ENCODE measurements at regions not wholly inside any gene's neighbourhood (a gene's known extent, or its start where the extent isn't known, plus 50 kb on each side); places are given as distances from the start of the nearest gene placed in this dataset.
"Not testable (repeated sequence)": the region's sequence is repeated elsewhere in the genome, so short reads cannot be mapped to it uniquely, and the experiment has no call there.

DNA sequence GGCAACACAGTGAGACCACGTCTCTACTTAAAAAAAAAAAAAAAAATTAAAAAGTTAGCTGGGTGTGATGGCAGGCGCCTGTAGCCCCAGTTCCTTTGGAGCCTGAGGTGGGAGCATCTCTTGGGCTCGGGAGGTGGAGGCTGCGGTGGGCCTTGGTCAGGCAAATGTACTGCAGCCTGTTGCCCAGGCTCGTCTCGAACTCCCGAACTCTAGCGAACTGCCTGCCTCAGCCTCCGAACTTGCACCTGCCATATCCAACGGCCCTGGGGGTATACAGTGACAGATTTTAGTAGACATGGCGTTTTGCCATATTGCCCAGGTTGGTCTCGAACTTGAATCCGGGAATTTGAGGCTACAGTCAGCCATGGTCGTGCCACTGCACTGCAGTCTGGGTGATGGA is 195.4 kb downstream of the ALG10 start:
- ATAC-seq (no peak), DNase-seq (ENCODE audit: missing footprints) (no peak)
- intact Hi-C loops (cut with DNase I): loop anchor here (2.0 to 5.0 kb wide), 2 partner anchors 95 to 180 kb away; no protein-coding TSS in a partner anchor

DNA sequence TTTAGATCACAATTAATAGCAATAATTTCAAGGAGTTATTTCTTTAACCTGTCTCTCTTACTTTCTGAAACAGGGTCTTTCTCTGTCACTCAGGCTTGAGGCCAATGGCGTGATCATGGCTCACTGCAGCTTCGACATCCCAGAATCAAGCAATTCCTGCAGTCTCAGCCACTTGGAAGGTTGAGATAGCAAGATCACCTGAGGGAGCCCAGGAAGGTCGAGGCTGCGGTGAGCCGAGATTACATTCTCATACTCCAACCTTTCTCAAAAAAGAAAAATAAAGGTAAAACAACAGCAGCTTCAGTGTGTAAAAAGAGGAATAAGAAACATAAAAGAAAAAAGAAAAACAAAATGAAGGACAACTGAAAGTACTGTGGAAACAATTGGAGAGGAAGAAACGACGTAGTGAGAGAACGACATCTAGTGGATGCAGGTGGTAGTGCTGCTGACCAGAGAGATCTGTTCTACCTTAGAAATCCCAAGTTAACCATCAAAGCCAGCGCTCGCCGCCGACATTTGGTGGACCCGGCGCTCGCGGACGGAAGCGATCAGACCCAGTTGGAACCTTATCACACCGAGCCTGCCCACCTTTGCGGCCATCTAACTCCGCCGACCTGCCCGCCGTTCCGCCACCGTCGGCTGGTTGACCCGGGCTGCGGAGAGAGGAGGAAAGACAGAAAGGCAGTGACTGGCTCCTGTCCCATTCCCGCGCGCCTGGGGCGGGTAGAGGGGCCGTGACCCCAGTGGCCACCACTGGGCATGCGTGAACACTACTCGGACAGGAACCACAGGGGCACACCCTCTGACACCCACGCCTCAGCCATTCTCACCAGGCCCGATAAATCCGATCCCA is 196.1 kb downstream of the ALG10 start:
- peak; percentile 78 for ATAC-seq
- DNase-seq (ENCODE audit: missing footprints): no peak
- intact Hi-C loops (cut with DNase I): loop anchor here (2.0 to 5.0 kb wide), 2 partner anchors 96 to 181 kb away; no protein-coding TSS in a partner anchor

DNA sequence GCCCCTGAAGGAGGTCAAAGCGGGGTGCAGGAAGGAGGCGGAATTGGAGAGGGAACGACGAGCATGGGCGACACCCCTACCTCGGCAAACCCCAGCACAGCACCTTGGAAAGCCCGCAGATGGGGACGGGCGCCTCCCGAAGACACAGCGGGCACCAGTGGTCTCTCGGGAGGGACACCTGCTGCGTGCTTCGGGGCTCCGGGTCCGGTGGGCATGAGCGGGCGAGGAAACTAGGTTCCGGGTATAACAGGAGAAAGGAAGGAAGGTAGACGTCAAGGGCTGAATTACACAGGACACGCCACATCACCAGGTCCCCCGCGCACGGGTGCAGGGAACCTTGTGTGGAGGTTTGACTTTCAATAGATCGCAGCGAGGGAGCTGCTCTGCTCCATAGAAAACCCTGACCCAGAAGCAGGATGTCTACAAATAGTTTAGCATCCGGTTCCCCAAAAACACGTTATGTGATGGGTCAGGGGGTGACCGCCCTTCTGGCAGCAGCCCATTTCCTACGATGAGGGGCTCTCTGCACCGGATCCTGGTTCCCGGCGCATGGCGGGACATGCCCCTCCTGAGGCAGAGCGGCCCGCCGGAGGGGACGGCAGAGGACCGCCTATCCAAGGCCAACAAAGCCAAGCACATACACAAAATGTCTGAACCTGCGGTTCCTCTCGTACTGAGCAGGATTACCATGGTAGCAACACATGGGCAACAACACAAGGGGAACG is 196.9 kb downstream of the ALG10 start:
- no peak for DNase-seq (ENCODE audit: missing footprints)
- ATAC-seq: peak; percentile 20
- intact Hi-C loops (cut with DNase I): loop anchor here (2.0 to 5.0 kb wide), 2 partner anchors 96 to 182 kb away; no protein-coding TSS in a partner anchor

DNA sequence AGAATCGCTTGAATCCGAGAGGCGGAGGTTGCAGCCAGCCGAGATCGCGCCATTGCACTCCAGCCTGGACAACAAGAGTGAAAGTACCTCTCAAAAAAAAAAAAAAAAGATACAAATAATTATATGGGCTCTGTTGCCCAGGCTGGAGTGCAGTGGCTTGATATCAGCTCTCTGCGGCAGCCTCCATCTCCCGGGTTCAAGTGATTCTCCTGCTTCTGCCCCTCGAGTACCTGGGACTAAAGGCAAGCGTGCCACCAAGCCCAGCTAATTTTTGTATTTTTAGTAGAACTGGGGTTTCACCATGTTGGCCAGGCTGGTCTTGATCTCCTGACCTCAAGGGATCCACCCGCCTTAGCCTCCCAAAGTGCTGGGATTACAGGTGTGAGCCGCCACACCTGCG is 197.8 kb downstream of the ALG10 start:
- intact Hi-C loops (cut with DNase I); ATAC-seq; DNase-seq (ENCODE audit: missing footprints): not testable (repeated sequence)

DNA sequence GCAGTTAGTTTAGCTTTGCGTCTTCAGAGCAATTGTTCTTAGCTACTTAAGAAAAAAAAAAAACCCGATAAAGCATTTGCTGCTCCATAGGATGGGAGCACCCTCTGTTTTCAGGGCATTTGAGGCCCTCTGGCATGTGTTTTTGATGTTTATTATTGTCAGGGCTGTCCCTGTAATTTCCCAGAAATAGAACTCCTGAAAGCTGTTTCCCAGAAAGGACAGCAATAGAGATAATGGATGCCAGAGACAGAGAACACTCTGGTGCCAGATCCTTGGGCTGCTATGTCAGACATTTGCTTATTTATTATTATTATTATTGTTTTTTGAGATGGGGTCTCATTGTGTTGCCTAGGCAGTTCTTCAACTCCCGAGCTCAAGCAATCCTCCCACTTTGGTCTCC is 201.3 kb downstream of the ALG10 start:
- DNase-seq (ENCODE audit: missing footprints) (no peak), ATAC-seq (no peak)
- intact Hi-C loops (cut with DNase I): no loop called here

DNA sequence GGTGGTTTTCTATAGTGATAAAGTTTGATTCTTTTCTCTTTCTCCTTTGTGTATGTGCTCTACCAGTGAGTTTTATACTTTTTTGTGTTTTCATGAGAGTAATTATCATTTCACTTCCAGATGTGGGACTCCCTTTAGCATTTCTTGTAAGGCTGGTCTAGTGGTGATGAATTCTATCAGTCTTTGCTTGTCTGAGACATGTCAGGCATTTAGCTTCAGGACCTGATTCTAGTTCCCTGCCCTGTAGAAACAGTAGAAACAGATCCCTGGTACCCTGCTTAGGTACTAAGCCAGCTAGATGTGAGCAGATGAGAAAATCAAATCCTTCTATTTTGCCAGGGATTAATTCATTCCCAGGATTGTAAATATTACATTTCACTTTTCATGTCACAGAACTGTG is 203.7 kb downstream of the ALG10 start:
- DNase-seq (ENCODE audit: missing footprints); intact Hi-C loops (cut with DNase I); ATAC-seq: not testable (repeated sequence)

DNA sequence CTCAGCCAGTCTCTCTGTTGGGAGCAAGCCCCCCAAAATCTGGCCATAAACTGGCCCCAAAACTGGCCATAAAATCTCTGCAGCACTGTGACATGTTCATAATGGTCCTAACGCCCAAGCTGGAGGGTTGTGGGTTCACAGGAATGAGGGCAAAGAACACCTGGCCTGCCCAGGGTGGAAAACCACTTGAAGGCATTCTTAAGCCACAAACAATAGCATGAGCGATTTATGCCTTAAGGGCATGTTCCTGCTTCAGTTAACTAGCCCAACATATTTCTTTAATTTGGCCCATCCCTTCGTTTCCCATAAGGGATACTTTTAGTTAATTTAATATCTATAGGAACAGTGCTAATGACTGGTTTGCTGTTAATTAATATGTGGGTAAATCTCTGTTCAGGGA is 205.8 kb downstream of the ALG10 start:
- DNase-seq (ENCODE audit: missing footprints); ATAC-seq; intact Hi-C loops (cut with DNase I): not testable (repeated sequence)

DNA sequence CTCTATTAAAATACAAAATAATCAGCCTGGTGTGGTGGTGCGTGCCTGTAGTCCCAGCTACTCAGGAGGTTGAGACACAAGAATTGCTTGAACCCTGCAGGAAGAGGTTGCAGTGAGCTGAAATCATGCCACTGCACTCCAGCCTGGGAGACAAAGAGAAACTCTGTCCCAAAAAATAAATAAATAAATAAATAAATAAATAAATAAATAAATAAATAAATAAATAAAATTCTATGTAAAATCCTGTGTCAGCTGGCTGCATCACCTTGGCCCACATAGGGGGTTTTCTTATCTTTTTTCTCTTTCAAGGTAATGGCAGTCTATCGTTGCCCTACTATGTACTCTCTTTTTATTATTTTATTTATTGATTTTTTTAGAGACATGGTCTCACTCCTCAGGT is 206.7 kb downstream of the ALG10 start:
- DNase-seq (ENCODE audit: missing footprints); intact Hi-C loops (cut with DNase I); ATAC-seq: not testable (repeated sequence)

DNA sequence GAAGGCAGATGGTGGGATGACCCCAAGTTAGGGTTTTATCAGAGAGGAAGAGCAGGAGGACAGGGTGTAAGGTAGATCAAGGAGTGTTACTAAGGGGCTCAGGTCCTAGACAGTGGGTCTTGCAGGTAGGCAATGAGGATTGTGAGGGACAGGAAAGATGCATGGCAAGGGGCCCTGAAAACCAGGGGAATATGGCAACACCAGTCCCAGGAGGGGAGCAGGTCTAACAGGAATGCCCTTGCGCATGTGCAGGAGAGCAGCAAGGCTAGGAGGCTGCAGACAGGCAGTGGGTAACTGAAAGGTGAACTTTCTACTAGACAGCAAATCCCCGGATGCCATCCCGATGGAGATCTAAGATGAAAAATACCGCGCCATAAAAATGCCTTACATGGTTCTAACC is 211.3 kb downstream of the ALG10 start:
- ATAC-seq: no peak
- intact Hi-C loops (cut with DNase I): no loop called here

DNA sequence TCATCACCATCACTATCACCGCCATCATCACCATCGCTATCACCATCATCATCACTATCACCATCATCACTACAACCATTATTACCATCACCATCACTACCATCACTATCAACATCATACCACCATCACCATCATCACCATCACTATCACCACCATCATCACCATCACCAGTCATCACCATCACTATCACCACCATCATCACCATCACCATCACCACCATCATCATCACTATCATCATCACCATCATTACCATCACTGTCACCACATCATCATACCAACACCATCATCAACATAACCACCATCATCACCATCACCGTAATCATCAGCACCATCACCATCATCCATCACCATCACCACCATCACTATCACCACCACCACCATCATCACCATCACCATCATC is 213.8 kb downstream of the ALG10 start:
- DNase-seq (ENCODE audit: missing footprints) (no peak), ATAC-seq (no peak)
- intact Hi-C loops (cut with DNase I): no loop called here

More for the DNA sequence above, 211.3 kb downstream of the ALG10 start:
- no peak for DNase-seq (ENCODE audit: missing footprints)

DNA sequence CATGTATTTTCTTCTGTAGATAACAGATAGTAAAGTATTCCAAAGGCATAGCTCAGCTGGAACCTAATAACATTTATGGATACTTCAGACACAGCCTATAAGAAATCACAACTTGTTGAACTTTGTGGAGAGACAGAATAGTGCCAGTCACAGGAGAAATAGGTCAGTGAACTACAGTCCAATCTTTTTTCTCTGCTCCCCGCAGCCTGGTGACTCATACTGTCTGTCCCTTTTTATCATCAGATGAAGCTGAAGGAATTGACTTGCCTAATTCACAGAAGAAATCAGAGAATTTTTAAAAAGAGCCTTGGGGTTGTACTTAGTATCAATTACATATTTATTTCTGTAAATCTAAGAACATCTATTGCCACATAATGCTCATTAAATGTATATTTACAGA is 222.3 kb downstream of the ALG10 start:
- intact Hi-C loops (cut with DNase I): no loop called here
- ATAC-seq (no peak), DNase-seq (ENCODE audit: missing footprints) (no peak)

DNA sequence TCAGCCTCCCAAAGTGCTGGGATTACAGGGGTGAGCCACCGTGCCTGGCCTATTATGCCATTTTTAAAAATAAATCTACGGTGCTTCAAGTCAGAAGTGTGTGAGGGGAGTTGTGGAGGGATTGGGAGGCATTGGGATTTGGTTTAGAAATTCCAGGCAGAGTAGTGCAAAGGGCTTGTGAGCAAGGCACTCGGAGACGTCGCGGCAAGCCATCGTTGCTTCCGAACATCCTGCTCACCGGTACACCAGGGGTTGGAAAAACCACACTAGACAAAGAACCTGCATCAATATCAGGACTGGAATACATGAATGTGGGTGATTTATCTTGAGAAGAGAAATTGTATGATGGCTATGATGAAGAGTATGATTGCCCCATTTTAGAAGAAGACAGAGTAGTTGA is 227.0 kb downstream of the ALG10 start:
- intact Hi-C loops (cut with DNase I): no loop called here
- ATAC-seq: no peak
- no peak for DNase-seq (ENCODE audit: missing footprints)

DNA sequence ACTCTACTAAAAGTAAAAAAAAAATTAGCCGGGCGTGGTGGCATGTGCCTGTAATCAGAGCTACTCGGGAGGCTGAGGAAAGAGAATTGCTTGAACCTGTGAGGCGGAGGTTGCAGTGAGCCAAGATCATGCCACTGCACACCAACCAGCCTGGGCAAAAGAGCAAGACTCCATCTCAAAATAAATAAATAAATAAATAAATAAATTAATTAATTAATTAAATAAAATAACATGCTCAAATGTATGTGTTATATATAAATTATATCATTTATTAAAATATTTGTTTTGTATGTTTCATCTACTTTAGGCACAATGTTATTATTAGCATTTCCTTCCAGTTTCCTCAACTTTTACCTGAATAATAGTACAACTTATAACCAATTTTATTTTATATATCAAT is 229.6 kb downstream of the ALG10 start:
- DNase-seq (ENCODE audit: missing footprints); intact Hi-C loops (cut with DNase I); ATAC-seq: not testable (repeated sequence)

DNA sequence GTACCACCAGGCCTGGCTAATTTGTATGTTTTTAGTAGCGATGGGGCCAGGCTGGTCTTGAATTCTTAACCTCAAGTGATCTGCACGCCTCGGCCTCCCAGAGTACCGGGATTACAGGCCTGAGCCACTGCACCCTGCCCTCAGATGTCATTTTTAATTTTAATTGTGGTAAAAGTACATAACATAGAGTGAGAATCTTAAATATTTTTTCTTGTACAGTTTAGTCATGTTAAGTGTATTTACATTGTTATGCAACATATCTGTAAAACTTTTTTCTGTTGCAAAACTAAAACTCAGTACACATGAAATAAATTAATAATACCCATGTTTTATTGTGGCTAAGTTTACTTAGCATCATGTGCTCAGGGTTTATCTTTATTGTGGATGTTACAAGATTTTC is 231.4 kb downstream of the ALG10 start:
- DNase-seq (ENCODE audit: missing footprints) (no peak), ATAC-seq (no peak)
- intact Hi-C loops (cut with DNase I): no loop called here

DNA sequence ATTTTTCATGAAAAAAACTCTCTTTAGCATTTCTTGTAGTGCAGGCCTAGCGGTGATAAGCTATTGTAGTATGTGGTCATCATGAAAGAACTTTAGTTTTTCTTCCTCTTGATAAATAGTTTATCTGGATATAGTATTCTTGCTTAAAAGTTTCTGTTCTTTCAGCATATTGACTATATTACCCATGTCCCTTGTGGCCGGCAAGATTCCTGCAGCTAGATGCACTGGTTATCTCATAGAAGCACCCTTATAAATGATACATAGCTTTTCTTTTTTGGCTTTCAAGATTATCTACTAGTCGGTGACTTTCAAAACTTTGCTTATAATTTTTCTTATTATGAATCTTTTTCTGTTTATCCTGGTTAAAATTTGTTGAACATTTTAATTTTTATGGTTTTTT is 234.8 kb downstream of the ALG10 start:
- ATAC-seq: no peak
- intact Hi-C loops (cut with DNase I): no loop called here
- no peak for DNase-seq (ENCODE audit: missing footprints)

DNA sequence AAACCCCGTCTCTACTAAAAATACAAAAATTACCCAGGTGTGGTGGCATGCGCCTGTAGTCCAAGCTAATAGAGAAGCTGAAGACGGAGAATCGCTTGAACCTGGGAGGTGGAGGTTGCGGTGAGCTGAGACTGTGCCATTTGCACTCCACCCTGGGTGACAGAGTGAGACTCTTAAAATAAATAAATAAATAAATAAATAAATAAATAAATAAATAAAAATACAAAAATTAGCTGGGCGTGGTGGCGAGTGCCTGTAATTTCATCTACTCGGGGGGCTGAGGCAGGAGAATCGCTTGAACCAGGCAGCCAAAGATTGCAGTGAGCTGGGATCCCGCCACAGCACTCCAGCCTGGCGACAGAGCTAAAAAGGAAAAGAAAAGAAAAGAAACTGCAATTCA is 239.8 kb downstream of the ALG10 start:
- ATAC-seq; intact Hi-C loops (cut with DNase I); DNase-seq (ENCODE audit: missing footprints): not testable (repeated sequence)

DNA sequence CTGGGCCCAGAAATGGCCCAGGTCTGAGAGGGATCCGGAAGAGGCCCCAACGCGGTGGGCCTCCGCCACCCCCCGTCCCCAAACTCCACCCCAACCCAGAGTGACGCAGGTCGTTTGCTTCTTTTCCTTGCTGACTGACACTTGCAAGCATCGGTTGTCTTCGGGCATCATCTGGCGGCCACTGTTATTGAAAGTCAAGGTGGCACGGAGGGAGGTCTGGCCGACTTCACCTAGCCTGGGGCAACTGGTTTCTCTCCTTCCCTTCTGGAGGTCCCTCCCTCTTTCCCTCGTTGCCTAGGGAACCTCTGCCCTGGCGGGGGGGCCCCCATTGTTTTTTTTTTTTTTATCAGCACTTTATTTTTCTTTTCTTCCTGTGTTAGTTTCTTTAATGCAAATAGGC is 241.8 kb downstream of the ALG10 start:
- DNase-seq (ENCODE audit: missing footprints) (no peak), ATAC-seq (no peak)
- intact Hi-C loops (cut with DNase I): no loop called here

DNA sequence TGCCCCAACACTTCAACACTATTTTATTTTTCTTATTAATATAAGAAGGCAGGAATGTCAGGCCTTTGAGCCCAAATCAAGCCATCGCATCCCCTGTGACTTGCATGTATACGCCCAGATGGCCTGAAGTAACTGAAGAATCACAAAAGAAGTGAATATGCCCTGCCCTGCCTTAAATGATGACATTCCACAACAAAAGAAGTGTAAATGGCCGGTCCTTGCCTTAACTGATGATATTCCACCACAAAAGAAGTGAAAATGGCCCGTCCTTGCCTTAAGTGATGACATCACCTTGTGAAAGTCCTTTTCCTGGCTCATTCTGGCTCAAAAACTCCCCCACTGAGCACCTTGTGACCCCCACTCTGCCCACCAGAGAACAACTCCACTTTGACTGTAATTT is 251.4 kb downstream of the ALG10 start:
- intact Hi-C loops (cut with DNase I); ATAC-seq; DNase-seq (ENCODE audit: missing footprints): not testable (repeated sequence)

DNA sequence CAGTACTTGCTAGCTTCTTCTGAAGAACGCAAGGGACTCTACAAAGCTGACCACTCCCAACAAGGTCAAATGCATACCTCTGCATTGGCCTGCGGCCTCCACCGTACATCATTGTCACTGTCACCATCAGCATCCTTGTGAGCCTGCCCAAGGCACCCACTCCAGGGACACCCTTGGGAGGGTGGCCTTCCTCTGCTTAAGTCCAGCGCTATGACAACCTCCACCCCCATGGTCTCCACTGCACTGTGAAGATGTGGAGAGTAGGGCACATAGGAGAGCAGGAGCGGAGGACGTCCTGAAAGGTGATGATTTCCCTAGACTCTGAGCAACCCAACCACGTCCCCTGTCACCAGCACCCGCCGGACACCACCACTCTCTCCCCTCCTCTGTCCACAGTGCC is 252.8 kb downstream of the ALG10 start:
- no peak for ATAC-seq
- intact Hi-C loops (cut with DNase I): no loop called here
- DNase-seq (ENCODE audit: missing footprints): no peak

DNA sequence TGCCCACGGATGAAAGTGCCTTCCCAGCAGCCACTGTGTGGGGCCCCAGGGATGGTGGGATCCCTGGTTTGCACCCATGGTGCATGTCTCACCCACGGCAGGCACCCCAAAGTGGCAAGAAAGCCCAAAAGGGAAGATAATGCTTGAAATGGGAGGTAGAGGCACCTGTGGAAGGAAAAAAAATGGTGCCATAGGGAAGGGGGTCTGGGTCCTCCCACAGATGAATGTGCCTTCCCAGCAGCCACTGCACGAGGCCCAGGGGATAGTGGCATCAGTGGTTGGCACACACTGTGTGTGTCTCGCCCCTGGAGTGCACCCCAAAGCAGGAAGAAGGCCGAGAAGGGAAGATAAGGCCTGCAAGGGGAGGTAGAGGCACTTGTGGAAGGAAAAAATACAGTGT is 264.2 kb downstream of the ALG10 start:
- intact Hi-C loops (cut with DNase I): no loop called here

More for the DNA sequence above, 264.2 kb downstream of the ALG10 start:
- DNase-seq (ENCODE audit: missing footprints) (no peak), ATAC-seq (no peak)

Data from Right ventricle myocardium inferior (tissue), 1 donor.